Activated CD4-positive, alpha-beta T cell treated with anti-CD3 and anti-CD28 coated beads, Interleukin-2, amount 50 U/mL, for 16 hours (primary cell): ENCODE measurements at regions not wholly inside any gene's neighbourhood (a gene's known extent, or its start where the extent isn't known, plus 50 kb on each side); places are given as distances from the start of the nearest gene placed in this dataset.
"Not testable (repeated sequence)": the region's sequence is repeated elsewhere in the genome, so short reads cannot be mapped to it uniquely, and the experiment has no call there.

Experiments used
- DNase-seq: peaks from one replicate; pipeline ENCODE4 v3.0.0-alpha.2; 2020

GRCh38 chr21:38041493-38041892, 125.2 kb upstream of the KCNJ6 start:
- no peak for DNase-seq

- no peak for DNase-seq
These were observed 126.0 kb upstream of the KCNJ6 start for GRCh38 chr21:38042246-38042645.

DNA sequence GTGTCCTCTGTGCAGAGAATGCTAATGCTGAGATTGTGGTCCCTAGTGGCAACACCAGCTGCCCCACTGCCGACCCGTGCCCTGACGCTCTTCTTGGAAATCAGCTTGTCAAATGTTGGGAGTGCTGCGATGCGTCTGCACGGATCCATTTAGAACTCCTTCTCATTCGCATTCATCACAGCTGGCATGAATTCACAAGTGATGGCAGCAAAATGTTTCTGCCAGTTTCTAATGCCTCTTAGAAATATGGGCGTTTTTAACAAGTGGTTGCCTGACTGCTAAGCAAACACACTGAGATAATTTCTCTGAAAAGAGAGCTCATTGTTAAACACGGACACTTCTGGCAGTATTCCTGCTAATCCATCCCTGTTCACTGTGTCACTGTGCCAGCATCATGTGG, 131.9 kb upstream of the KCNJ6 start:
- DNase-seq, result no peak

DNA sequence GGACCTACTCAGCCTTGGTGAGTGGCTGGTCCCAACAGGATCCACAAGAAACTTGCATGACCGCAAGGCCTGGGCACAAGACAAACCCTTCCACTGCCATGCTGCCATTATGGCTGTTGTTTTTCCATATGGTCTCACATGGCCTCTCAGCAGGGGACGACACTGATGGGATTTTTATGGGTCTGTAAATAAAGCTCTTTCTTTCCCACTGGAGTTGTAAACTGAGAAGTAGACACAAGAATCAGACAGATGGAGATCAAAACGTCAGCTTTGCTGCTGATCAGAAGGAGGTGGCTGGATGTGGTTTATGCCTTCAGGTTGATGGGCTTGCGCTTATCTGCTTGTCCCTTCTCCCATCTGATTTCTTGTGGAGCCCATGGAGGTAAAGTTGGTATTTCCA, 138.1 kb upstream of the KCNJ6 start:
- no peak for DNase-seq

GRCh38 chr21:38056481-38056880, 140.2 kb upstream of the KCNJ6 start:
- DNase-seq, result no peak

- DNase-seq, result no peak
These were observed 141.4 kb upstream of the KCNJ6 start for GRCh38 chr21:38057626-38058025.

GRCh38 chr21:38060533-38060932, 144.3 kb upstream of the KCNJ6 start:
- no peak for DNase-seq

DNA sequence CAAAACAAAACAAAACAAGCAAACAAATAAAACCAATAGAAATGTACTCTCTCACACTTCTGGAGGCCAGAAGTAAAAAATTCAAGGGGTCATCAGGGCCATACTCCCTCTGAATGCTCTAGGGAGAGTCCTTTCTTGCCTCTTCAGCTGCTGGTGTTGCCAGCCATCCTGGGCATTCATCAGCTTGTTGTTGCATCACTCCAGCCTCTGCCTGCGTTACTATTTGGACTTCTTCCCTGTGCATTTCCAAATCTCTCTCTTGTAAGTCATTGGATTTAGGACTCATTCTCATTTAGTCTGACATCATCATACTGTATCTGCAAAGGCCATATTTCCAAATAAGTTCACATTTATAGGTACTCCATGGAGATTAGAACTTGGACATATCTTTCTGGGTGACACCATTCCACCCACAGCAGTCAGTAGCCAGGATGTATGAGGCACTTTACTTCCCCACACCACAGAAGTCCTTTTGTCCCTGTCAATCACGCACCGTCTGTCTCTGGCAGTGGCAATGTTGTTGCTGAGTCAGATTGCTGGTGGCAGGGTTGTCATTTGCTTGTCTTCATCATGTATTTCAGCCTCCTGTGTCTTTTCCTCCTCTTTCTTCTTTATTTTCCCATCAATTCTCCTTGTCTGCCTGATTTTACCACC, 151.0 kb upstream of the KCNJ6 start:
- DNase-seq, result no peak

GRCh38 chr21:38072489-38072888, 156.2 kb upstream of the KCNJ6 start:
- no peak for DNase-seq

DNA sequence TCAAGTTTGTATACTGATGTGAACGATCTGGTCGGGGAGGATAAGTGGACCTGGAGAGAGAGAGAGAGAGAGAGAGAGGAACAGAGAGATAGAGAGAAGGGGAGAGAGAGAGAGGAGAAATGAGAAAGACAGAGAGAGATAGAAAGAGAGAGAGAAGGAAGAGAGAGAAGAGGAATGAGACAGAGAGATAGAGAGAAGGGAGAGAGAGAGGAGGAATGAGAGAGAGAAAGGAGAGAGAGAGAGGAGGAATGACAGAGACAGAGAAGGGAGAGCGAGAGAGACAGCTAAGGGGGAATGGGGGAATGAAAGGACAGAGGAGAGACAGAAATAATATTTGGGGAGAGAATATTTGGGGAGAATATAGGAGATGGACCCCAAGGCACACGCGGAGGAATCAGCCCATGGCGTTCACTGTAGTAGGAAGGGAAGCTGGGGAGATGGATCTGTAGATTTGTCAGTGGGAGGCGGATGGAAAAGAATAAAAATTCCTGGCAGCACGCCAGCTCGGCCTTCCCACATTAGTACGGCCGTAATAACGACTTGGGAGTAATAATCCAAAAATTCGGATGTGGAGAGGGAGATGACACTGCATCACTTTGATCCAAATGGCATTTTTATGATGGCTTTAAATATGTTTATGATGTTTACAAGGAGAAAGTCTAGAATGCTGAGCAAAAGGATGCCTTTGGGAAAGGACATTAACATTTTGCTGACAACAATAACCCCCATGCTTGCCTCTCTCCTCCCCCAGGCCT, 159.8 kb upstream of the KCNJ6 start:
- DNase-seq, result no peak

DNA sequence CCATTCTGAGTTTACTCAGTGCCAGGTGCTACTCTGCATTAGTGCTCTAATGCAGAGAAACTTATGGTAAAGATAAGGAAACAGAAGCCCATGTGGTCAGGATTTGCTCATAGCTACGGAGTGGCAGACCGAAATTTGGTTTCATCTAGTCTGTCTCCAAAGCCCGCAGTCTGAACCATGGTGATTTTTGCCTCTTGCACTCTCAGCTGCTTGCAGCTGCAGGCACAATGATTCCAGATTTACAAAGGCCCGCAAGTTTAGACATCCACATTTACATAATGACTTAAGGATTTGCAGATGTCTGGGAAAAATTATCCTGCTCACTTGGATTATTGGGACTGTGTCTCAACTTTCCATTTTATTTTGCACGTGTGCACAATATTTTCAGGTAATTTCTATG, 161.3 kb upstream of the KCNJ6 start:
- no peak for DNase-seq

DNA sequence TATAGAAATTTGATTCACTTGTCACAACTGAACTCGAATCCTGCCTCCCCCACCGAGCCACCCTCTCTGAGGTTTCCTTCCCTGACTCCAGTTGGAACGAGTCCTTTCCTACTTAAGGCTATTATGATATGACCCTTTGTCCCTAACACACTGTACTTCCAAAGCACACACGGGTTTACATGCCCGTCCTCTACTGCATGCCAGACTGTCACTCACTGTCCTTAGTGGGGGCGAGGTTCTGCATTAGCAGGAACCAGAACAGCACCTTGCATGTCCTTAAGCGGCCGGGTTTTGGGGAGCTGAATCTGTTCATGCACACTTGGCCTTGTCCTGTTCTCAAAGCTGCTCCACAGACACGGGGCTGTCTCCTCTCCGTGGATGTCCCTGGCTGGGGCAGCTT, 164.6 kb upstream of the KCNJ6 start:
- DNase-seq, result no peak

DNA sequence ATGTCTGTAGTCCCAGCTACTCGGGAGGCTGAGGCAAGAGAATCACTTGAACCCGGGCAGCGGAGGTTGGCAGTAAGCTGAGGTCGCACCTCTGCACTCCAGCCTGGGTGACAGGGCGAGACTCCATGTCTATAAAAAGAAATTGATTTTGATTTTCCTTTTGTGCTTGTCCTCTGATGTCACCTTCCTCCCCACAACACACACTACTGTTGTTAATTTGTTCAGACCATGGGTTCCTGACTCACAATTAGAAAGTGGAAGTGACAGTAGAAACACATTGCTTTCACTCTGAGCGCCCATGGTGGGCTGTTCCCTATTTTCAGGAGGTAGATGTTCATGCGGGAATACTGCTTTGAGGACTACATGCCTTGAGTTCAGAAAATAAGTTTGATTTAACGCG, 165.5 kb upstream of the KCNJ6 start:
- no peak for DNase-seq

DNA sequence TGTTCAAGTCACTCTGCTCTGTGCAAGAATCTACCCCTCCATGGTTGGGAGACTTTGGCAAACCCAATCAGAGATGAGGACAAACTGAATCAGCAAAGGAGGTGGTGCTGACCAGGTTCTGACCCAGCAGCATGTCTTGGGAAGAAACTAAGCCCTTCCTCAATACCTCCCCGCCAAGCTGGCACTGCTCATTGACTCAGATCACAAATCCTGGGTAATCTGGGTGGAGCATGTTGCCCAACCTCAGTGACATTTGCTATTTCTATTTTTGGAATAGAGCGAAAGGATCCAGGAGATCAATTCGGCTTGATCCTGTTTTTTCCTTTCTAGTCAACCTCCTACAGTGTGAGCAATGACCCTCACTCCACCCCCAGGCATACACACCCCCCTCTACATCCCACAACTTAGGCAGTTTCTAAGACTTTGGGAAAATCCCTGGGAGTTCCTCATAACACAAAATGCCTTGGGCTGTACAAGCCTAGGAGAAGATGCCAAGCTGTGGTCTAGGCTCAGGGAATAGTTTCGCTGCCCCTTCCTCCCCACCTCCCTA, 166.8 kb upstream of the KCNJ6 start:
- no peak for DNase-seq

DNA sequence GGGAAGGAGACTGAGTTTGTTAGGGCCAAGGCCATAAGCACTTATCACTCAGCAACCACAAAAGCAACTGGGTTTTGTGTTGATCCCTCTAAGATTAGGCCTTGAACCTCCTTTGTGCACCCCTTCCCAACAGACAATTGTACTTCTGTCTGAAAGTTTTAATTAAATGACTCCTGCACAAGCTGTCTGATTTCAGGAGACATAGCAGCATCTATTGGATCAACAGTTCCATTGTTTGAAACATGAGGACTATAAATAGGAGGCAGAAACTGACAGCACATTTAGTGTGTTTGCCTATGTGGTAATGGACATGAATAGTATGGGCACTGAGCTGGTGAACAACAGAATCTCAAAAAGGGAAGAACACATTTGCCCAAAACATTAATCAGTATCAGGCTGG, 167.3 kb upstream of the KCNJ6 start:
- no peak for DNase-seq

DNA sequence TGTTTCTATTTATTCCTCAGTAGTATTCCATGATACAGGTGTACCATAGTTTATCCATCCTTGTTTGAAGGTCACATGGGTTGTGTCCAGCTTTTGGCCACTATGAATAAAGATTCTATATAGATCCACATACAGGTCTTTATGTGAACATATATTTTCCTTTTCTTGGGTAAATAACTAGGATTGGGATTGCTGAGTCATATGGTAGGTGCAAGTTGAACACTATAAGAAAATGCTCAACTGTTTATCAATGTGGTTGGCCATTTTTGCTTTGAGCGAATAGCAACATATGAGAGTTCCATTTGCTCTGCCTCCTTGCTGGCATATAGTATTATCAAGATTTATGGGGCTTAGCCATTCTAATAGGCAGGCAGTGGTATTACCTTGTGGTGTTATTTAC, 170.2 kb upstream of the KCNJ15 start:
- no peak for DNase-seq

DNA sequence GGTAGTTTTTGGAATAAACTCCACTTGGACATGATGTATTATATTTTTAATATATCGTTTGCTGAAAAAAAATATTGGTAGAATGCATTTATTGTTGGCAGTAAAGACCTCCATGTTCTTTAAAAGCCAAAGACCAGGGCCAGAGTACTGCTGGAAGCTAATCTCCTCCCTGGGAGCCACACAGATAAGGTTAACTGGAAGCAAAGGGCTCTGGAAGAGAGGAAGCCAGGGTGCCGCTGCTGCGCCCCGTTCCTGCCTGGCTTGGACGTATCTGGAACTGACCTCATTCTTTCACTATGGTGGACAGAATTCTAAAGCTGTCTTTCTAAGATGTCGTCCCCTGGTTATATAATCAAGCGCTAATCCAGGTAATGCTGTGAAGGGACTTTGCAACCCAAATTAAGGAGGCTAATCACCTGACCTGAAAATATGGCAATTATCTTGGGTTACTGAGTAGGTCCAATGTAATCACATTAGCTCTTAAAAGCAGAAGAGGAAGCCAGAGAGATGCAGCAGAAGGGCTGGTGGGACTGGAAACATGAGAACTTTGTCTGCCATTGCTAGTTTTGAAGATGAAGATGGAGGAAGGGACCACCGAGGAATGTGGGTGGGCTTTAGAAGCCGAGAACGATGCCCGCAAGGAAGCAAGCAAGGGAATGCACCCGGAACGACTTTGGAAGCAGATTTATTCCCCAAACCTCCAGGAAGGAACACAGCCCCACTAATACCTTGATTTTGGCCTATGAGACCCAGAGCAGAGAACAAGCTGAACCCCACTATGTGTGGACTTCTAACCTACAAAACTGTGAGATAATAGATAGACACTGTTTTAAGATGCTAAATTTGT, 167.7 kb upstream of the KCNJ15 start:
- DNase-seq, result no peak

GRCh38 chr21:38089763-38090046, 167.1 kb upstream of the KCNJ15 start:
- DNase-seq, result no peak

DNA sequence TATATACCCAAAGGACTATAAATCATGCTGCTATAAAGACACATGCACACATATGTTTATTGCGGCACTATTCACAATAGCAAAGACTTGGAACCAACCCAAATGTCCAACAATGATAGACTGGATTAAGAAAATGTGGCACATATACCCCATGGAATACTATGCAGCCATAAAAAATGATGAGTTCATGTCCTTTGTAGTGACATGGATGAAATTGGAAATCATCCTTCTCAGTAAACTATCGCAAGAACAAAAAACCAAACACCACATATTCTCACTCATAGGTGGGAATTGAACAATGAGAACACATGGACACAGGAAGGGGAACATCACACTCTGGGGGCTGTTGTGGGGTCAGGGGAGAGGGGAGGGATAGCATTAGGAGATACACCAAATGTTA, 165.7 kb upstream of the KCNJ15 start:
- DNase-seq, result not testable (repeated sequence)

GRCh38 chr21:38092051-38092450, 164.7 kb upstream of the KCNJ15 start:
- no peak for DNase-seq

DNA sequence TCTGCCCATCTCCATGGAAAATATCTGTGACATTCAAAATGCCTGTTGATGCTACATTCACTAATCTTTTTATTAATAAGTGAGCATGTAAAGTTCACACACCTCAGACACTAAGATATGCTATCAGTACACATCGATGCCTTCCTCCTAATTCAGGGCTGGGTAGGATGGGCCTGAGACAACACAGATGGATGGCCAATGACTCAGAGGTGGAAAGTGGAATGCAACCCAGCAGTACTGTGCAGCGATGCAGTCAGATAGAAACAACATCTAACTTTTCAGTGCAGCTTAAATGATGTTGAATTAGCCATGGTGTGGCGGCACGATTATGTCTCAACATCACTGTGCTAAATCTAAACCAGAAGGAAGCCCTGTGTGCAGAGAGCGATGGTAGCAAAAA, 161.6 kb upstream of the KCNJ15 start:
- no peak for DNase-seq

GRCh38 chr21:38097789-38098188, 159.0 kb upstream of the KCNJ15 start:
- DNase-seq, result no peak

DNA sequence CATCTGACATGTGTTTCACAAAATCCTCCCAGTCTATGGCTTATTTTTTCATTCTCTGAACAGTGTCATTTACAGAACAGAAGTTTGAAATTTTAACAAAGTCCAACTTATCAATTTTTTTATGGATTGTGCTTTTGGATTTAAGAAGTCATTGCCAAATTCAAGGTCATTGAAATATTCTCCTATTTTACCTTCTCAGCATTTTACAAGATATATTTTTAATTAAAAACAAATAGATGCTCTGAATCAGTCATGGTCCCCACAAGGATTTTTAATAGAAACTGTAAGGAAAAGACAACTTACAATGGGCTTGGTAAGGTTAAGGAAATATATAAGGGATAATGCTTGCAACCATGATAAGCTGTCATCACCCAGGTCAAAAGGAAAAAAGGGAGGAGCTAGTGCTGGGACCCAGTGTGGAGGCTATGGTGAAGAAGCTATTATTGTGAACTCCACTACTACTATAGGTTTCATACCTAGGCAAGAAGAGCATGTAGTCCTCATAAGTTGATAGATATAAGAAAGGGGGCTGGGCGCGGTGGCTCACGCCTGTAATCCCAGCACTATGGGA, 144.5 kb upstream of the KCNJ15 start:
- DNase-seq, result no peak
